GM18861 (cell line): ENCODE measurements at regions not wholly inside any gene's neighbourhood (a gene's known extent, or its start where the extent isn't known, plus 50 kb on each side); places are given as distances from the start of the nearest gene placed in this dataset.
"Not testable (repeated sequence)": the region's sequence is repeated elsewhere in the genome, so short reads cannot be mapped to it uniquely, and the experiment has no call there.

Experiments used
- ATAC-seq: cut with Tn5 transposase; IDR thresholded peaks from one replicate; pipeline ENCODE4 v1.9.1; 2021; ENCODE audit not compliant: unreplicated experiment

DNA sequence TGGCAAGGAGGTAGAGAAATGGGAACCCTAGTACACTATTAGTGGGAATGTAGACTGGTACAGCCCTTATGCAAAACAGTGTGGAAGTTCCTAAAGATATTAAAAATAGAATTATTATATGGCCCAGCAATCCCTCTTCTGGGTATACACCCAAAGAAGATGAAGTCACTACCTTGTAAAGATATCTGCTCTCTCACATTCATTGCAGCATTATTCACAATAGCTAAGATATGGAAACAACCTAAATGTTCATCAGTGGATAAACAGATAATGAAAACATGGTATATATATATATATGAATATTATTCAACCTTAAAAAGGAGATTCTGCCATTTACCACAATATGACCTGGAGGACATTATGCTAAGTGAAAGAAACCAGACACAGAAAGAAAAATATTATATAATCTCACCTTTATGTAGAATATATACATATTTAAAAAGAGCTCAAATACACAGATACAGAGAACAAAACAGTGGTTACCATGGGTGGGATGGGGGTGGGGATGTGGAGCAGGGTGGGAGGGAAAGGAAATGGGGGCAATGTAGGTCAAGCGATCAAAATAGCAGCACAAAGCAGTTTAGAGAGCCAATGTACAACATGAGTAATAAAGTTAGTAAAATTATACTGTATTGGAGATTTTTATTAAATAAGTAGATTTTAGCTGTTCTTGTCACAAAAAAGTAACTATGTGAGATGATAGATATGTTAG lies 138.6 kb downstream of the SPRY1 start:
- no peak for ATAC-seq

DNA sequence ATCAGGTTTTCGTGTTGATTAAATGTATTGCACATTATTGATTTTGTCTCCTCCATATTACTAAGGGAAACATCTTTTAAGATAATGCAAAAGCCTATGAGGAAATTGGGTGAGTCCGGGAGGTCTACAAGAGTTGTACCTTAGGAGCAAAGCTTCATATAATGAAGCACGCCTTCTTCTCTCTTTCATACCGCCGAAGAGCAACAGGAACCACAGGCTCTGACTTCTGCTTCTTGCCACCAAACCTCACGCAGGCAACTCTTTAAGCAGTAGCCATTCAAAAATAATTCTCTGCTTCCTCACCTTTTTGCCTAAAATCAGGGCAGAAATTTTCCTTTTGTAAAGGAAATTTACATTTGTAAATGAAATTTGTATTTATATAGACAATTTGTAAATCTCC lies 139.6 kb downstream of the SPRY1 start:
- ATAC-seq = no peak

DNA sequence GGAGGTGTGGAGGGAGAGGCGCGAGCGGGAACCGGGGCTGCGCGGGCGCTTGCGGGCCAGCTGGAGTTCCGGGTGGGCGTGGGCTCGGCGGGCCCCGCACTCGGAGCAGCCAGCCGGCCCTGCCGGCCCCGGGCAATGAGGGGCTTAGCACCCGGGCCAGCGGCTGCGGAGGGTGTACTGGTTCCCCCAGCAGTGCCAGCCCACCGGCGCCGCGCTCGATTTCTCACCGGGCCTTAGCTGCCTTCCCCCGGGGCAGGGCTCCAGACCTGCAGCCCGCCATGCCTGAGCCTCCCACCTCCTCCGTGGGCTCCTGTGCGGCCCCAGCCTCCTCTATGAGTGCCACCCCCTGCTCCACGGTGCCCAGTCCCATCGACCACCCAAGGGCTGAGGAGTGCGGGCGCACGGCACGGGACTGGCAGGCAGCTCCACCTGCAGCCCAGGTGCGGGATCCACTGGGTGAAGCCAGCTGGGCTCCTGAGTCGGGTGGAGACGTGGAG lies 141.4 kb downstream of the SPRY1 start:
- not testable (repeated sequence) for ATAC-seq

DNA sequence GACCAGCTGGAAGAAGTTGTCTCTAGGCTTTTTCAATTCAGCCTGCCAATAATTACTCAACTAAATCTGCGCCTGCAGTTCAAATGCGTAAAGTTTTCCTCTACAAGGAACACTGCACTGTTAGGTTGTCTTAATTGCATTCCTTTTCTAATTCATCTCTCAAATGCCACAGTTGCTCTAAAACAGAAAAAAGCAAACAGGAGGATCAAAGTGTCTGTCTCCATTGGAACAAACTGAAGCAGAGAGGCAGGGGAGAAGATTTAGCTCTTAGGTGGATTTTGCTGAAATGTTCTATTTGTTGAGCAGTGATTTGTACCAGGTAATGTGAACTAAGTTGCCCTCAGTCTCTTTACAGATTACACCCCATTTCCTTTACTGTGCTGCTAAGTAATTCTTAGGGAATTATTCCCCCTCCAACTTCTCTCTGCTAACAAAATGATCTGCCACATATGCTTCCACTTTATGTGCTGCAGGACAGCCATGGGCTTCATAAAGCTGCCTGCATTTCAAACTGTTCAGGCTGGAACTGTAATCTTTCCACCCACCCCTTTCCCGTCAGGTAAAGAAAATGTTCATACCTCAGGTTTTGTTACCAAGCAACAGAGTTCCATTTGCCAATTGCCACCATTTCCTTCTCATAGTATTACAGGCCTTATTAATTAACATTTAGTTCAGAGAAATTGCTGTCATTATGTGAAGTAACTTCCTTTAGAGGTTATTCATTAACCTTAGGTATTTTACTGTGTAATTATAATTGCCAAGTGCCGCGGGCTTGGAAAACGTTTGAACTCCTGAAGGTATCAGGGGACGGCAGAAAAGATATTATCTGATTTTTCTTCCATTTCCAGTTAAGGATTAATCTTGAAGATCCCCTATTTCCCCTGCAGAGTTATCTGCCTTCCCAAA lies 149.3 kb downstream of the SPRY1 start:
- no peak for ATAC-seq

DNA sequence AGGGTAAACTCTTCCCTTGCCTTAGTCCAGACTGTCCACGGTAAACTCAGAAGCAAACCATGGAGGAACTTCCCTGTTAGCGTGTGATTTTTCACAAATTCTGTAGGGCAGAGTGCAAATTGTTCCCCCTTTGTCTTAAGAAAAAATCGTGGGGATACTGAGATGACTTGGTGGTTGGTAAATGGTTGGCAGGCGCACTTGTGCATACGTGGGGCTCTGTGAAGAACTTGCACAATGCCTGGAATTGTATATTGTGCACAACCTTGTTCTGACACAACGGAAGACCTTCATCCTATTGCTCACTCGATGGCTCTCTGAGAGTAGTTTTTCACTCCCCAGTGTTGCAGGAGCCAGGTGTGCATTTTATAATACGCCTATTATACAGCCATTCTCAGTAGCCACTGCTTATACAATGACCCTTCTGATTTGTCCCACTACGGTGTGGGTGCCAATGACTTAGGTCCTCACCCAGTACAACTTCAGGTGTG lies 150.0 kb downstream of the SPRY1 start:
- ATAC-seq = no peak

DNA sequence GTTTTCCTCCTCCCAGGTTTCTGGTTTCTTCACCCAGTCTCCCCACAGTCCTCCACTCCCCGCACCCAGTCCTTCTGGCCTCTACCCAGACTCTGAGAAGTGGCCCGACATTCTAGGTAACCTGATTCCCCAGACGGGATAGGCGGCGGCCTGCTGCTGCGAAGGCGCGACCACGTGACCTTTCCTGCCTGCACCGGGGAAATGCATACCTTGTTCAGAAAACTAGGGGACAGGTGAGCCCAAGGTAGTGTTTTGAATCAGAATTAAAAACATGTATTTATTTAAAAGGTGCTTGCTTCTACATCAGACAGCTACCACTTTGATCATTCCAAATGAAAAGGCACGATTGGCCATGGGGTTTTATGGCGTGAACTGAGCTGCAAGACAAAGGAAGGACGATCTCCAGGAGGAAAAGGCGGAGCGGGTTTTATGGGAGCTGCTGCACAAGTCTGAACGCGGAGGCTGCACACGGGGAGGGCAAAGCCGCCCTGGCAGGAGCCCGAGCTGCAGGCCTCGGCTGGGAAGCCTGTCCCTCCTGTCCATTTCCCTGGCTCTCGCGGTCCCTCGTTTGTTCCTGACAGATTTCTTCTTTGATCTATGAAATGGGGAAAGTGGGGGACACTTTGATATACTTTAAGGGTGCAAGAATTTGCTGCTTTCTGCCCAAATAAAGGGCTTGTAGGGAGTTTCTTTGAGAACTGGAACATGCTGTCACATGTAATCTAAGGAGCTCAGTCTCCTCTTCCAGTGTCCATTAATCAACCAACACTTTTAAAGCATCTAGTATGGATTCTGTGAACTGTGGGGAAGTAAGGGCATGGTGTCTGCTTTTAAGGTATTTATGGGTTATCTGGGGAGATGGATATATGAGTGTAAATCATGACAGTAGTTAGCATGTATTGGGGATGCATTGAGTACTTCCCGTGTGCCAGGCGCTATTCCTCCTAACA lies 150.9 kb downstream of the SPRY1 start:
- ATAC-seq = no peak

DNA sequence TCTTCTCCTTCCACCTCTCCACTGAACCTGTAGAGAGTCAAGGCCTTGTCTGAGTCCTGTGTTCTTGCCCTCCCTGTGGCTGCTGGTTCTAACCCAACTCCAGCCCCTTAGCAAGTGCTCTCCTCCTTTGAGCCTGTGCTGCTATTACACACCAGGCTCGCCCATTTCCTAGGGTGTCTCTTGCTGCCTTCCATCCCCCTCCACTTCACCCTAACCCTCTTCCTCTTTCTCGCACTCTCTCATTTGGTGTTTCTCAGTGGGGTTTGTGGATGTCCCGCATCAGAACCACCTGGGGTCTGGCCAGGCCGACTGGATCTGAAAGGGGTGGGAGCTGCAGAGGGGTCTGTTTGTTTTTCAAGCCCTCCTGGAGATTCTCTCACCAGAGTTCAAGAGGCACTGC lies 156.7 kb downstream of the SPRY1 start:
- no peak for ATAC-seq

DNA sequence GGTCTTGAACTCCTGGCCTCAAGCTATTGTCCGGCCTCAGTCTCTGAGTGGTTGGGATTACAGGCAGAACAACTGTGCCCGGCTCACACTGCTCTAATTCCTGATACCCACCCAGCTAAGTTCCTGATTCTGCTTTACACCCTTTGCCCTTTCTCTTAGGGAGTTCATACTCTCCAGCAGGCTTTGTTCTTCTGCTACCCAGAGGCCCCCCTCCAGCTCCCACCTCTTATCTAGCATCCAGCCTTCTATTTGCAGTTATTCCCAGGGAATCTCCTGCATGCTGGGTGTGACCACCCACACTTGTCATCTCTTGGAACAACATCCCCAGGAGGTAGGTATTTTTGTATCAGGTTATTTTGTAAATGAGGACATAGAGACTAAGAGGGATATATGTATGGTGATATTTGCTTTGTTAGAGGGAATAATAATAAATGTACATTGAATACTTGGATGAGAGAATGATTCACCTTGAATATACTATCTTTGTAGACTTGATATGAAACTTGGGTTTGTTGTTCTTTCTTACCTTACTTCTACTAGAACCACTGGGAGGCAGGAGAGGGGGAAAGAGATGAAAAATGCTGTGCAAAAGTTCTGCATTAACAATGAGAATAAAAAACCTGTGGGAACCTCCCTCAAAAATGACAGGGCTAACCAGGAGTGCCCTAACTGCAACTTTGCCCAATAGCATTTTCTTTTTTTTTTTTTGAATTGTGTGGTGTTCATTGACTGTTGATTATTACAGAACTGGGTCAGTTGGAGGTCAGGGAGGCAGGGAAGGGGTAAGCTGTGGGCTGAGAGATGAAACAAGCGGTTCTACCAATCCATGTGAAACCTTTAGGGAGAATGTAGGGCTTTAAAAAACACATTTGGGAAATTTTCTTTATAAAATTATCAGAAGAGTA lies 157.4 kb downstream of the SPRY1 start:
- ATAC-seq = no peak

DNA sequence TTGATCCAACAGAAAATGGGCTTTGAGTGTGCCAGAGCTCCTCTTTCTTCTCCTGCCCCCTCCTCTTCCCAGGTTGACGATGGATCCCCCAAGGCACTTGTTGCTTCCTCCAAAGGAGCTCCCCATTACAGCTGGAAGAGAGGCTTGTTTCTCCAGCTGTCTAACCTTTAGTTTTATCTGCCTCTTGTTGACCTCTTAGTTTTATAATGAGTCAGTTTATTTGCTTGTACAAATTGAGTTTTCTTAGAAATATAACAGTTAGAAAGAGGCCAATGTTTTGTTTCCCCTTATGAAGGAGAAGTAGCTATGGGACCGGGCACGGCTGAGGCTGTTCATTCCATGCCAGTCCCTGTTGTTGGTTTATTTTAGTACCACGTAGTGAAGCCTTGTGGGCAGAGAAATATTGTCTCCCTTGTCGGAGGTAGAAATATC lies 158.2 kb downstream of the SPRY1 start:
- no peak for ATAC-seq

DNA sequence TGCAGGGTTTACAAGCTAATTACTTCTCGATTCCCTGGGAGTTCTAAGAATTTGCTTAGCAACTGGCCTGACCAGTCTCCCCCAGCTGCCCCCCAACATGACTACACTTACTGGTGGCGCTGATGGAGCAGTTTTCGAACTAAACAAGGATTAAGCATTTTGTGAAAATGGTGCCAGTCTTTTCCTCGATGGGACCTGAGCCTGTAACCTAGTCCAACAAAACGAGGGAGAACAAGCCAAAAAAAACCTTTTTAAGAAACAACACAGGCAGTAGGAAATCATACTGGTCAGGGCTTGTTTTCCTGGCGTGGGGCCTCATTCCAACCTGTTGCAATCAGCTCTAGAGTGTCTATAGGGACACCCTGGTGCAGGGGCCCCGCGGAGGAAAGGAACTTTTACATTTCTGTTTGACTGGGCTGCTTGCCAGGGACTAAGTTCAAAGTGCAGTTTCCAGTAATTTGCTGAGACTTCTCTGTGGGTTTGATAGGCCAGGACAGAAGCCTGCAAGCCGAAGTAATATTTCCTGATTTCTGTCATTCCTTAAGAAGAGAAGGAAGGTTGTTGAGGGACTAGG lies 158.7 kb downstream of the SPRY1 start:
- no peak for ATAC-seq

DNA sequence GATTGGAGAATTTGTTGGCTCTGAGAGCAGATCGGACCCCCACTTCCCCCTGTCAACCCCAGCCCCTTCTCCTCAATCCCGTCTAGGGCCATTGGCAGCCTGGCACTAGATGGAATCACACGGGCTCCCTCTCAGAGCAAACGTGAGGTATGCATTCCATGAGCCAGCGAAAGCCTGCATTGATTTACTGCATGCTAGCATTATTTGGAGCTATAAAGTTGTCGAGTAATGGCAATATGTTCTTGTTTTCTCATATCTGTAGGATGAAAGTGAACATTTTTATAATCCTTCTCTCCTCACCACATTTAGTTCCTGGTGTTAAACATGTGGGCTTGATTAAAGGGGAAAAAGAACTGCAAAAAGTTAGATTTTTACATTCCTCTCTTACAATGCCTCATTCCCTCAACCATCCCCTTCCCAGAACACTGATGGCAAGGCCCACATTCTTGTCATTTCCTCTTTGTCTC lies 159.2 kb downstream of the SPRY1 start:
- ATAC-seq = no peak

DNA sequence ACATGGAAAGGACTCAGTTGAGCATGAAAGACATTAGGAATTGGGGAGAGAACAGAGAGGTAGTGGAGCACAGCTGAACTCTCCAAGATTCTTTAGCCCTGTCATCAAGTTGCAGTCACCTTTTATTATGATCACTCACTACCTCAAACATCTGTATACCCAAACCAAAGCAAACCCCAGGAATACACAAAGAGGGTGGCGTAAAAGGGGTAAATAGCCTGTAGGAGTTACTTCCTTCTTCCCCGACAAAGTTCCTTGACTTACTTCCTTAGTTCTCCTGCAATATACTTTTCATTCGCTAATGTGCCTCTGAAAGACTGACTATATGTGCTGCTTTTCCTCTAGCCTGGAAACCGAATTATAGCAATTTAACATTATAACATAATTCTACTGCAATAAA lies 159.9 kb downstream of the SPRY1 start:
- no peak for ATAC-seq

DNA sequence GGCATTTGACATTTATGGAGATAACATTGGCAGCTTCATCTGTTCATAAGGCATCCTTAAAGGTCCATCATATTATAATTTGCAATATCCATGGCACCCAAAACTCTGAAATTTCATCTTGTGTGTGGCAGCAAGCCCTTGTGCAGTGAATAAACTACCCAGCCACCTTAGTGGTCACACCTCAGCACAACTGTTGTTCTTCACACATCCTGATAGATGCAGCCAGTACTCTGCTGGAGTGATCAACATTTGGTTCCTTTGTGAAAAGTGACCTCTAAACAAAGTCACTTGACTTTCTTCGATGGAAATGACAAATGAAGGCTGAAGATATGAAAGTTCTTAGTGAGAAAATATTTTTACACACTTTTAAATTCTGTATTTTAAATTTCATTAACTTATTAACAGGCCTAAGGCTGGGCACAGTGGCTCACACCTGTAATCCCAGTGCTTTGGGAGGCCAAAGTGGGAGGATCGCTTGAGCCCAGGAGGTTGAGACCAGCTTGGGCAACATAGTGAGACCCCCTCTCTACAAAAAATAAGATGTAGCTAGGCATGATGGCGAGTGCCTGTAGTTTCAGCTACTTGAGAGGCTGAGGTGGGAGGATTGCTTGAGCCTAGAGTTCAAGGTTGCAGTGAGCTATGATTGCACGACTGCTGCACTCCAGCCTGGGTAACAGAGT lies 161.4 kb downstream of the SPRY1 start:
- ATAC-seq = no peak

DNA sequence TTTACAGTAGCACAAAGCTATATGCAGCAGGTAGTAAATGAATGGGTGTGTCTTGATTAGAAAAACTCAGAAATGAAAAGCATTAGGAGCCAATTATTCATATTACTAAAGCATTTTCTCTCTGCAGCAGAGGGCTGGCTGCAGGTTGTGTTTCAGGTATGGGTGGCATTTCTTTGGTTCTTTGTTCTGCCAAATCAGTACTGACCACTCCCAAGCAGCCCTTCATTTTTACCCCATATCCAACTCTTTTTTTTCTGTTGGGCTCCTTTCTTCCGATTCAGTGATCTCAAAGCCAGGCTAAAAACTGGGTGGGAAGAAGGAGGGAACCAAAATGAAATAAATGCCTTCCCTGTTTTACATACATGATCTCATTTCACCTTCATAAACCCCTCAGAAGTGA lies 162.3 kb downstream of the SPRY1 start:
- ATAC-seq = no peak

DNA sequence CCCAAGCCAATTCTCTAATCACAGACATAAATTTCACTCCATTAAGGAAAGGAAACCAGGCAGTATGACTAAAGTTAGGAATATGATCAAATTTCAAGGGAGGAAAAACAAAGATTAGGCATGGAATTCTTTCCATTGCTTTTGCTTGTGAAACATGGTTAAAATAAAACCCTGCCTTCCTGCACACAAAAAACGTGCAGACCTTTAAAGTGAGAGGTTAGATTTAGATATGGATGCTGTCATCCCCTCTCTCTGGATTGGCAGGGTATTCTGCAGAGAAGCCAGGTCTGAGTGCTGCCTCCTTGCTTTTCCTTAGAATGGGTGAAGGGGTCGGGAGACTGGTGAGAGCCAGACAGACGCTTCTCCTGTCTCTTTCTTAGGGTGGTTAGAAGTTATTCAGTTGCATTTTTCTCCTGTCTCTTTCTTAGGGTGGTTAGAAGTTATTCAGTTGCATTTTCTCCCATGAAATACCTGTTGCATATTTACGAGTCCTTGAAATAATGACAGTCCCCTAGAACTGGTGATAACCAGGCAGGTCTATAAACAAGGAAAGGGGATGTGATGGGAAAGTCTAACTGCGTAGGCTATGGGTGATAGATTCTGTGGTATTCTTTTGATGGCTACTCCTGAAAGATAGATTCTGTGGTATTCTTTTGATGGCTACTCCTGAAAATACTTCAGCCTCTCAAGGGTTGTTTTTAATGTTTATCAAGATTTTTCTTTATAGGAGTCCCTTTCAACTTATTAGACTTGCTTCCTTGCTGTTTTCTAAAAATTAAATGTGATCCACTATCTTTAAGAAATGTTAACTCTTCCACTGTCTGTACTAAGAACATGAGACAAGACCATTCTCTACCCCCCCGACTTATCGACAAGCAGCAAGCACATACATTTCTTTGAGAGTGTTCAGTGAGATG lies 163.6 kb downstream of the SPRY1 start:
- no peak for ATAC-seq

DNA sequence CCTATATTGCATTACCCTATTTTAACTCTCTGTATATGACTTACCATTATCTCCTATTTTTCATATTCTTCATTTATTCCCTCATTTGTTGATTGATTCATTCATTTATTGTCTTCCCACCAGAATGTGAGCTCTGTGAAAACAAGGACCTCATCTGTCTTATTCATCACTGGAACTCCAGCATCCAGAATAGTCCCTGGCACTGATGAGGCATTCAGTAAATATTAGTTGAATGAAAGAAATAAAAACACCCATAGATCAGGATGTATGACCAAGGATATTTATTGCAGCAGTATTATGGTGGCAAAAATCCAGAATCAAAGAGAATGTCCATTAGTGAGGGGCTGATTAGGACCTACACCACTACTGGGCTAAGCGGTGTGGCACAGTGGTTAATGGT lies 164.9 kb downstream of the SPRY1 start:
- no peak for ATAC-seq

DNA sequence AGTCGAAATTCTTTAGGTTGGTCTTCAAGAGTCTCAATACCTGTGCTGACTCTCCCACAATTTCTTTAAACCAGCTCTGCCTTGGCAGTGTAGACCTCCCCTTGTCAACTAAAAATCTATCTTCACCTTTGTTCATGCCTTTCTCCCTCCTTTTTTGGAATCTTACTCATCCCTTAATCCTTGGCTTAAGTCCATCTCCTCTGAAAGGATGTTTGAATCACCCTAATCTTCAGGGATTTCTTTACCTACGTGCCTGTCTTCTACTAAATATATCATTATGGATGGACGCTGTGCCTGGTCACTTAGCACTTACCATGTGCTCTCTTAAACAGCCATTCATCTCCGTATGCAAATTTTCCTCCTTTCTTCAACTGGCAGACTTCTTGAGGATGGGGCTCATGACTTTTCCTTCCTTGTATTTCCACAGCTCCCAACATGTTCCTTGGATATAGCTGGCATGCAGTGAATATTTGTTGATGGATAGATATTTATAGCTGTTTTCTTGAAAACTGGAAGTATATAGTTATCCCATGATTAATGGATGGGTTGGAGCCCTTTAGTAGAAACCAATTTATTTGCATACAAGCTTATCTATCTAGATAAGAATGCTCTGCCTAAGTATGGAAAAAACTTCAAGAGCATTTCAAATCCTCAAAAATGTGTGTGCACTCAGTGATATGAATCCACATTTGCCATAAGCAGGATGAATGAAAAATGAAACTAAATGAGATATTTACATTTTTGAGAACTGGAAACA lies 166.6 kb downstream of the SPRY1 start:
- ATAC-seq = no peak
